Mammary epithelial cell (primary cell): ENCODE measurements at regions not wholly inside any gene's neighbourhood (a gene's known extent, or its start where the extent isn't known, plus 50 kb on each side); places are given as distances from the start of the nearest gene placed in this dataset.

ENCODE experiments used
- EZH2 ChIP-seq: IDR thresholded peaks from 2 replicates; pipeline ENCODE4 v1.6.1; 2012; ENCODE audit warnings: low read length, inconsistent platforms, borderline replicate concordance
- TF ChIP-seq, protein P1 (sequence below), 2 donors: IDR thresholded peaks in 1 of 2; conservative IDR thresholded peaks in 1 of 2; 2 replicates each; pipeline ENCODE4 v1.5.1; 2011 to 2012; ENCODE audit warnings: inconsistent platforms in 2 of 2, low read length in 2 of 2, mild to moderate bottlenecking in 2 of 2, control low read depth in 1 of 2, low read depth in 1 of 2; ENCODE audit not compliant: insufficient read depth in 1 of 2; ENCODE audit errors: extremely low read depth in 1 of 2

DNA sequence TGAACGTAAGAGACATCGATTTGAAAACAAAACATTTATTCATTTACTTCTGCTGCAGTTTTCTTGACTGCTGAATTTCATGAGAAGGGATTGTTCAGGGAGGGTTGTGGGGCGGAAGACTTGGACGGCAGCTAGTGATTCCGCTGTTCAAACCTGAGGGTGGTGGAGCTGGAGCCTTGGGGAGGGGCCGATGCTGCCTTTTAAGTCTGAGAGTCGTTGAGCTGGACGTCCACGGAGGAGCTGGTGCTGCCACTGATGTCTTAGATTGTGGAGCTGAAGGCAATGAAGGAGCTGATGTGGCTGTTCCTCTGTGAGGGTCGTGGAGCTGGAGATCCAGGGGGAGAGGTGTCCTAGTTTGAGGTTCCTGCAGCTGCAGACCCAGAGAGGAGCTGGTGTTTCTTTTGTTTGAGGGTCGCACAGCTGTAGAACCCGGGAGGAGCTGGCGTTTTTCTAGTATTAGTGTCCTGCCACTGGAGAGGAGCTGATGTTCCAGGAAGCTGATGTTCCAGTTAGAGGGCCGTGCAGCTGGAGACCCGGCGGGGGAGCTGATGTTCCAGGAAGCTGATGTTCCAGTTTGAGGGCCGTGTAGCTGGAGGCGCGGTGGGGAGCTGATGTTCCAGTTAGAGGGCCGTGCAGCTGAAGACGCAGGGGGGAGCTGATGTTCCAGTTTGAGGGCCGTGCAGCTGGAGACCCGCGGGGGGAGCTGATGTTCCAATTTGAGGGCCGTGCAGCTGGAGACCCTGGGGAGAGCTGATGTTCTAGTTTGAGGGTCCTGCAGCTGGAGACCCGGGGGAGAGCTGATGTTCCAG lies 150.9 kb downstream of the RTP5 start:
- TF ChIP-seq, protein P1, sequence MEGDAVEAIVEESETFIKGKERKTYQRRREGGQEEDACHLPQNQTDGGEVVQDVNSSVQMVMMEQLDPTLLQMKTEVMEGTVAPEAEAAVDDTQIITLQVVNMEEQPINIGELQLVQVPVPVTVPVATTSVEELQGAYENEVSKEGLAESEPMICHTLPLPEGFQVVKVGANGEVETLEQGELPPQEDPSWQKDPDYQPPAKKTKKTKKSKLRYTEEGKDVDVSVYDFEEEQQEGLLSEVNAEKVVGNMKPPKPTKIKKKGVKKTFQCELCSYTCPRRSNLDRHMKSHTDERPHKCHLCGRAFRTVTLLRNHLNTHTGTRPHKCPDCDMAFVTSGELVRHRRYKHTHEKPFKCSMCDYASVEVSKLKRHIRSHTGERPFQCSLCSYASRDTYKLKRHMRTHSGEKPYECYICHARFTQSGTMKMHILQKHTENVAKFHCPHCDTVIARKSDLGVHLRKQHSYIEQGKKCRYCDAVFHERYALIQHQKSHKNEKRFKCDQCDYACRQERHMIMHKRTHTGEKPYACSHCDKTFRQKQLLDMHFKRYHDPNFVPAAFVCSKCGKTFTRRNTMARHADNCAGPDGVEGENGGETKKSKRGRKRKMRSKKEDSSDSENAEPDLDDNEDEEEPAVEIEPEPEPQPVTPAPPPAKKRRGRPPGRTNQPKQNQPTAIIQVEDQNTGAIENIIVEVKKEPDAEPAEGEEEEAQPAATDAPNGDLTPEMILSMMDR (conservative IDR thresholded peaks at IDR 0.05 in 1 of 2, IDR thresholded peaks at IDR 0.05 in 1 of 2; ENCODE audit: extremely low read depth in 1 of 2, insufficient read depth in 1 of 2, low read depth in 1 of 2, low read length in 2 of 2), result no peak
- no peak for TF ChIP-seq EZH2
